ENCODE measurements at regions not wholly inside any gene's neighbourhood (a gene's known extent, or its start where the extent isn't known, plus 50 kb on each side); places are given as distances from the start of the nearest gene placed in this dataset.

GRCh38 chr2:2682700-2683342 lies 351.7 kb upstream of the MYT1L start:
- no peaks in the 10 kb centered on the region for H3K36me3 ChIP-seq (ENCODE audit: control insufficient read depth in 2 of 2, insufficient read depth in 2 of 2, low read length in 1 of 2)
- DNase-seq (ENCODE audit: low read depth, low spot score), result no peak
- no peak overlapping the region for H3K4me3 ChIP-seq
- SMC1A ChIA-PET (ENCODE audit: uncharacterized antibody, unreplicated experiment), result no interaction called here
- intact Hi-C loops (cut with micrococcal nuclease; ENCODE audit: unreplicated experiment), result no loop called here
- H3K9ac ChIP-seq (ENCODE audit: control insufficient read depth, insufficient read depth, low read length), result no peak overlapping the region
- CTCF ChIA-PET, result no interaction called here
- H4K20me1 ChIP-seq (ENCODE audit: control insufficient read depth, insufficient read depth), result no peaks in the 10 kb centered on the region
- H3K4me1 ChIP-seq (ENCODE audit: control insufficient read depth, insufficient read depth, low read length), result no peaks in the 10 kb centered on the region
- H3K9me3 ChIP-seq (replicated peaks; ENCODE audit: control insufficient read depth, insufficient read depth, low read length), result no peaks in the 10 kb centered on the region
- 38% methylated on average over 17 of the region's 17 CpGs for WGBS (ENCODE audit: insufficient coverage, insufficient replicate concordance, low lambda C conversion rate, missing lambda C conversion rate)
- FAIRE-seq, result no peak
- peaks cover 0 to 2% of the 10 kb centered on the region in 2 experiments for H3K27me3 ChIP-seq (replicated peaks in 1 of 2; ENCODE audit: control insufficient read depth in 2 of 2, insufficient read depth in 2 of 2, low read length in 1 of 2)
- H3K27ac ChIP-seq (ENCODE audit: control insufficient read depth, insufficient read depth), result no peak overlapping the region
- no TSS peak for BruUV-seq (replicated peaks)
- no peak overlapping the region for H2AFZ ChIP-seq (ENCODE audit: control insufficient read depth, low read depth, low read length)
- no peaks in the 10 kb centered on the region for H3K79me2 ChIP-seq (ENCODE audit: control insufficient read depth, insufficient read depth, low read length)
- in situ Hi-C loops (cut with MboI), result no loop called here
- TF ChIP-seq MXI1 (IDR thresholded peaks at IDR 0.05; ENCODE audit: low read depth, low read length) (no peak), MYB (IDR thresholded peaks at IDR 0.05; ENCODE audit: borderline replicate concordance, low read depth, low read length) (no peak), SP1 (IDR thresholded peaks at IDR 0.05; ENCODE audit: low read depth, low read length) (no peak), KAT2A (conservative IDR thresholded peaks at IDR 0.05; ENCODE audit: control insufficient read depth, low read depth, low read length) (no peak), TCF3 (IDR thresholded peaks at IDR 0.05; ENCODE audit: borderline replicate concordance, insufficient read depth, low read depth, low read length) (no peak), NBN (IDR thresholded peaks at IDR 0.05) (no peak)
- H3K4me2 ChIP-seq (ENCODE audit: control insufficient read depth, insufficient read depth), result no peak overlapping the region
- no peak for ATAC-seq
- RAD21 ChIA-PET (ENCODE audit: unreplicated experiment), result no interaction called here
- POLR2A ChIA-PET, result no interaction called here

GRCh38 chr2:2681711-2682251 lies 350.7 kb upstream of the MYT1L start:
- H3K4me2 ChIP-seq (ENCODE audit: control insufficient read depth, insufficient read depth), result no peak overlapping the region
- ChIA-PET CTCF (no interaction called here), RAD21 (ENCODE audit: unreplicated experiment) (no interaction called here), POLR2A (no interaction called here), SMC1A (ENCODE audit: uncharacterized antibody, unreplicated experiment) (no interaction called here)
- H3K9me3 ChIP-seq (replicated peaks; ENCODE audit: control insufficient read depth, insufficient read depth, low read length), result no peaks in the 10 kb centered on the region
- H3K36me3 ChIP-seq (ENCODE audit: control insufficient read depth in 2 of 2, insufficient read depth in 2 of 2, low read length in 1 of 2), result no peaks in the 10 kb centered on the region
- in situ Hi-C loops (cut with MboI), result no loop called here
- no peaks in the 10 kb centered on the region for H3K4me1 ChIP-seq (ENCODE audit: control insufficient read depth, insufficient read depth, low read length)
- H3K27me3 ChIP-seq (replicated peaks in 1 of 2; ENCODE audit: control insufficient read depth in 2 of 2, insufficient read depth in 2 of 2, low read length in 1 of 2), result peaks cover 0 to 2% of the 10 kb centered on the region in 2 experiments; a peak in 3 of 4 replicates
- no peak overlapping the region for H3K9ac ChIP-seq (ENCODE audit: control insufficient read depth, insufficient read depth, low read length)
- 10% methylated on average over 16 of the region's 16 CpGs for WGBS (ENCODE audit: insufficient coverage, insufficient replicate concordance, low lambda C conversion rate, missing lambda C conversion rate)
- no peaks in the 10 kb centered on the region for H3K79me2 ChIP-seq (ENCODE audit: control insufficient read depth, insufficient read depth, low read length)
- H2AFZ ChIP-seq (ENCODE audit: control insufficient read depth, low read depth, low read length), result no peak overlapping the region
- DNase-seq (ENCODE audit: low read depth, low spot score) (no peak), ATAC-seq (no peak), FAIRE-seq (no peak)
- H3K27ac ChIP-seq (ENCODE audit: control insufficient read depth, insufficient read depth), result no peak overlapping the region
- intact Hi-C loops (cut with micrococcal nuclease; ENCODE audit: unreplicated experiment), result no loop called here
- no peak overlapping the region for H3K4me3 ChIP-seq
- TF ChIP-seq ZBTB33 (IDR thresholded peaks at IDR 0.05), result no peak
- TF ChIP-seq ZNF207 (IDR thresholded peaks at IDR 0.05; ENCODE audit: borderline replicate concordance), result no peak
- TF ChIP-seq NBN (IDR thresholded peaks at IDR 0.05), result no peak
- no peak for TF ChIP-seq IKZF2 (IDR thresholded peaks at IDR 0.05)
- TF ChIP-seq ZNF24 (IDR thresholded peaks at IDR 0.05), result no peak
- TF ChIP-seq NR2C1 (IDR thresholded peaks at IDR 0.05), result no peak
- no peak for TF ChIP-seq MYB (IDR thresholded peaks at IDR 0.05; ENCODE audit: borderline replicate concordance, low read depth, low read length)
- TF ChIP-seq DPF2 (IDR thresholded peaks at IDR 0.05), result no peak
- TF ChIP-seq ZZZ3 (IDR thresholded peaks at IDR 0.05; ENCODE audit: control insufficient read depth, insufficient read length, low read depth), result no peak
- TF ChIP-seq ZNF622 (IDR thresholded peaks at IDR 0.05), result no peak
- no peaks in the 10 kb centered on the region for H4K20me1 ChIP-seq (ENCODE audit: control insufficient read depth, insufficient read depth)
- BruUV-seq (replicated peaks), result no TSS peak

All from GM12878 (cell line).